GM18499 (cell line): ENCODE measurements at regions not wholly inside any gene's neighbourhood (a gene's known extent, or its start where the extent isn't known, plus 50 kb on each side); places are given as distances from the start of the nearest gene placed in this dataset.
"Not testable (repeated sequence)": the region's sequence is repeated elsewhere in the genome, so short reads cannot be mapped to it uniquely, and the experiment has no call there.

Experiments used
- ATAC-seq: cut with Tn5 transposase; IDR thresholded peaks from one replicate; pipeline ENCODE4 v1.9.1; 2021; ENCODE audit warnings: moderate number of reproducible peaks; ENCODE audit not compliant: insufficient read depth, unreplicated experiment

DNA sequence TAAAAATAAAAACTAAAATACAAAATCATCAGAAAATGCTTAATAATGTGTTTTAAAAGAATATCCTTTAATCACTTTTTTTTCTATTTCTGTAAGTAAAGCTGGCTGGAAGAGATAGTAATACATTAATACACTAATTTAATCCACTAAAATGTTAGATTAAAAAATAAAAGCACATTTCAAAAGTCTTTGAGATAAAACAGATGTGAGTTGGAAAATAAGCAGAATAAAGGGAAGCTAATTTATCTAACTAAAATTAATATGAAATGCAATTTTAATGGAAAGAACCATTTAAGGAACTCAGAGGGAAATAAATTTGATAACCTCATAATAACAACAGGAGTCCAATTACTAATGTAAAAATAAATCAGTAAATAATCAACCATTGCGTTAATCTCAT is 774.8 kb upstream of the MBL2 start:
- ATAC-seq: no peak

DNA sequence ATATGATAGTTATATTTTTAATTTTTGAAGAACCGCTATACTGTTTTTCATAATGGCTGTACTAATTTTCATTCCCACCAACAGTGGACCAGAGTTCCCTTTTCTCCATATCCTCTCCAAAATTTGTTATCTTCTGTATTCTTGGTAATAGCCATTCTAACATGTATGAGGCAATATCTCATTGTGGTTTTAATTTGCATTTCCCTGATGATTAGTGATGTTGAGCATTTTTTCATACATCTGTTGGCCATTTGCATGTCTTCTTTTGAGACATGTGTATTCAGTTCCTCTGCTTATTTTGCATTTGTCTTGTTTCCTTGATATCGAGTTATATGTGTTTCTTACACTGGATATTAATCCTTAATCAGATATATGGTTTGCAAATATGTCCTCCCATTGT is 770.8 kb upstream of the MBL2 start:
- ATAC-seq: no peak

DNA sequence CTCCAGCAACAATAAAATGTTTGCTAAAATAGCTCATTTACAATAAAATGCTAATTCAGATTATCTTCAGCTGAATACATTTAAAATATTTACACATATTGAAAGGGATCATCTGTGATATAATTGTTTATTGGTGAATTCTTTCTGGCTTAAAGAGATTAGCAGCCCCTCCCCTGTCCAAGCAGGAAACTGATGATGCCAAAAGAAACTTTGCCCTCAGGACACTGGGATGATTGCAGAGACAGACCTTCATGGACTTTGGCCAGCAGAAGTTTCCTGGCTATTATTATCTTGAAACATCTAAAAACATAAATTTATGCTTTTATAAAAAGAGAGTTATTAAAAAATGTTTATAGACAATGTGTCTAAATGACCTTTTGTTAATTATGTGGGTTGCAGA is 764.9 kb upstream of the MBL2 start:
- no peak for ATAC-seq

DNA sequence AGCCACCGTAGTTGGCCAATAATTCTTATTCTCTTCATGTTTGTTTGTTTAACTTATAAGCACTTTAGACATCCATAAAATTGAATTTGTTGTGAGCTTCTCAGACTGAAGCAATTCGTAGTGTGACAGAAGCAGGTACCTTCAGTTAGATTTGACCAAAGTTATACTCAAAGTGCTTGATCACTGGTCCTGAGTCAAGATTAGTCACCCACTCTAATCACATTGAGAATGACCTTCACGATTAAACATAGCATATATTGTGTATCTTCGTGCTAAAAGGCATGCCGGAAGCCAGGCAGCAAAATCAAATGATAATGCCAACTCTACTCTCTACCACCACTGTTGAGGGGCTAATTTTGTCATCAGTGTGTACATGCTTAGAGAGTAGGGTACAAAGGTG is 763.7 kb upstream of the MBL2 start:
- ATAC-seq: no peak

DNA sequence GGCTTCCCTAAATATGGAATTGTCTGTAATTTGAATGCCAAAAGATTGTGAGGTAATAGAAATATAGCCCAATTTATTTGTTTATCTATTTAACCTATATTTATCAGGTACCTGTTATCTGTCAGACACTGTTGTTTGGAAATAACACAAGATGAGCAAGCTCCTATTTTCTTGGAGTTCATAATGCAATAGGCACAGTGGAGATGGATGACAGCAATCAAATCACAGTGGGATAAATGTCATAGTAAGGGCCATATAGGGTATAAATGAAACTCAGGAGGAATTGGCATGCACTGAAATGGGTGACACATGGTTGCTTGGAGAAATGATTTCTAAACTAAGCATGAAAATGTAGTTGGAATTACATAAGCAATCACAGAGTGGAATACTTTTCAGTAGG is 761.8 kb upstream of the MBL2 start:
- ATAC-seq: no peak

DNA sequence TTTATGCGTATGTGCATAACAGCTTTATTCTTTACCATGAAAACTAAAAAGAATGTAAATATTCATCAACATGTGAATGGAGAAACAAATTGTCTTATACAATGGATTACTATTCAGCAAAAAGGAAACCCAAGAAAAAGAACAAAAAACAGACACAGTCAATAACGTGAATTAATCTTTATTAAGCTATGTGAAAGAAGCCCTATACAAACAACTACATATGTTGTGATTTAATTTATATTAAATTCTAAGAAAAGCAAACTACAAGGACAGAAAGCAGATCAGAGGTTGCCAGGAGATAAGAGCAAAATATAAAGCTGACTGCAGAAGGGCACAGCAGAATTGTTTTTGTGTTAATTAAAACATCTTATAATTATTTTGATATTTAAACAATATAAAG is 756.4 kb upstream of the MBL2 start:
- no peak for ATAC-seq

DNA sequence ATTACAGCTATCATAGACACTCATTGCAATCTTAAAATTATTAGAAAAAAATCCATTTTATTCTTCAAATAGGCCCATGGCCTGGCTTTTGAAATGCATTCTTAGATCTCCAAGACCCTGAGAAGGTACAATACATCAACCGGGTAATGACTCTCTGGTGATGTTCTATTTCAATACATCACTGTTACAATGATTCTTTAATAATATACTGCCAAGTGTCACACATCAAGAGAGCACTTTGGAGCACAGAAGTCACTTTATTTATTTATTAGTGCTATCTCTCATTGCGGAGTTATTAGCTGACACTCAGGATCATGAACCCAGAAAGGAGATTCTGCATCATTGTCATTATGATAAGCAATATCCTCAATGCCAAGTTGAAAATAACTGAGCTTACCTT is 748.5 kb upstream of the MBL2 start:
- ATAC-seq: no peak

DNA sequence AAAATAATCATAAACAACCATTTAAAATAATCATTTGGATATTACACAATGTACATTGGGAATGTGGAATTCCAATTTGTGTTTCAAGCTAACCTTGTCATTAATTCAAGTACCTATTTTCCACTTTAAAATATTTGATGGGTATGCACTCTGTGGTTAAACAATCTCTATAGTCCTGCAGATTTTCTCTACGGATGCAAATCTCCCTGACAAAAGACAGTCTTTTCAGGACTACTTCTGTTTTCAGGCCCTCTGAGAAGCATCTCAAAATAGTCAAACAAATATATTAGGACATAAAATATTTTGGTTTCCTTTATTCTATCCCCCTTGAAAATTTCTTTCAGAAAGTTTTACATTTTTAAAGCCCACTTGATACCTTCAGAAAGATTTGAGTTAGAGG is 735.6 kb upstream of the MBL2 start:
- no peak for ATAC-seq

DNA sequence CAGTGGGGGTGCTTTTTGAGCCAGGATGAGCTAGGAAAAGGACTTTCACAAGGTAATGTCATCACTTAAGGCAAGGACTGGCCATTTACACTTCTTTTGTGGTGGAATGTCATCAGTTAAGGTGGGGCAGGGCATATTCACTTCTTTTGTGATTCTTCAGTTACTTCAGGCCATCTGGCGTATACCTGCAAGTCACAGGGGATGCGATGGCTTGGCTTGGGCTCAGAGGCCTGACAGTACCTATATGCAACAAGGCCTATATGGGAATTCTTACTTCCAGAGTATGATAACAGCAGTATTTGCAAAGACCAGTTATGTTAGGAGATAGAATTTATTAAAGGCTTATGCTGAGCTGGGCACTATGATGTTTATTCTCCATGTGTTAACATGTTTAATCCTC is 731.9 kb upstream of the MBL2 start:
- not testable (repeated sequence) for ATAC-seq

DNA sequence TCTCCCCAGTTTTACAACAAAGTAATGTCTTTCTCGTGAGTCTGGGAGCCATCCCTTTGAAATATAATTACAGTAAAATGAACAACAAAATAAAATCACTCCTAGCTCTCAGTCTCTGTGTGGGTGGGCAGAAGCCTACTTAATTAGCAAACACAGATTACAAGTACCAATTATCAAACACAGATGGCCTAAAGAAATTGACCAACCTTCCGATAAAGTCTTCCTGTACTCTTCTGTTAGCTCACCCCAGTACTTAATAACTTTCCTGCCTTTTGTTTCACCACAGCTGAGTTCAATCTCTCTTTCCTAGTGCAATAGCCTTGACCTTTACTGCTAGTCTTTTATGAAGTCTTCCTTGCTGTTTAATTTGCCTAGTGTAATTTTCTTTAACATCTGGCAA is 719.2 kb upstream of the MBL2 start:
- no peak for ATAC-seq

DNA sequence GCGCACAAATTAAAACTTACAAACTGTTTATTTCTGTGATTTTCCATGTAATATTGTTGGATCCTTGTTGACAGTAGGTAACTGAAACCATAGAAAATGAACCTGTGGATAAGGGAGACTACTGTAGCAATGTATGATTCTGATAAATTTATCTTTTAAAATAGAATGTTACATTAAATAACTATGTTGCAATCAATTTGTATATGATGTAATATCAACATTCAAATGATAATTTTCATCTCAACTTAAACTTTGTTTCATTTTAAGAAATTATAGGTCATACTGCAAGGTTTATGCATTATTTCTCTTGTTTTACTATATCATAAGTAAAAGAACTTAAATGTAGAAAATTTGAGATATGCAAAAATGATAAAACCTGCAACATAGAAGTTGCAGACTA is 718.0 kb upstream of the MBL2 start:
- no peak for ATAC-seq

DNA sequence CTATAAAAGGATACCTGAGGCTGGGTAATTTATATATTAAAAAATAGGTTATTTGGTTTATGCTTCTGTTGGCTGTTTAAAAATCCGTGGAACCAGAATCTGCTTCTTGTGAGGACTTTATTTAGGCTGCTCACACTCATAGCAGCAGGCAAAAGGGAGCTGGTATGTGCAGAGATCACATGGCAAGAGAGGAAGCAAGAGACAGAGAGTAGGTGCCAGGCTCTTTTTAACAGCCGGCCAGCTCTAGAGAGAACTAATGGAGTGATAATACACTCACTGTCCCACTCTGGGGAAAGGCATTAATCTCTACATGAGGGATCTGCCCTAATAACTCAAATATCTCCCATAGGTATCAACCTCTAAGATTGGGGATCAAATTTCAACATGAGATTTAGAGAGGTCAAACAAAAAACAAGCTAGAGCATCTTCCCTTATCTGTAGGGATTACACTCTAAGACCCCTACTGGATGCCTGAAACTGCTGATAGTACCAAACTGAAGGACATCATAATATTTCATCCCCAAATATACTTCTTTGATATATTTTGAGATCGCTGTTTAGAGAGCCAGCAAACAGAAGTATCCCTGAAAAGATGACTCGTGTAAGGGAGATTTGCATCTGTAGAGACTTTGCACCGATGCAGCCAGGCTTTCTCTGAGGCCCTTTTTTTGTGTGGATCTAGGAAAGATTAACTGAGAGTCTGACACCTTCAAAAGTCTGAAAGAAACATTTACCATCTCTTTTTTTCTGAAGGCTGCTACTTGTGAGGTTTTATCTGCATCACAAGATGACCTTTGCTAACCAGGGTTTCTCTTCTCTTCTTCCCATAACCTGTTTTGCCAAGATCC is 717.0 kb upstream of the MBL2 start:
- no peak for ATAC-seq

DNA sequence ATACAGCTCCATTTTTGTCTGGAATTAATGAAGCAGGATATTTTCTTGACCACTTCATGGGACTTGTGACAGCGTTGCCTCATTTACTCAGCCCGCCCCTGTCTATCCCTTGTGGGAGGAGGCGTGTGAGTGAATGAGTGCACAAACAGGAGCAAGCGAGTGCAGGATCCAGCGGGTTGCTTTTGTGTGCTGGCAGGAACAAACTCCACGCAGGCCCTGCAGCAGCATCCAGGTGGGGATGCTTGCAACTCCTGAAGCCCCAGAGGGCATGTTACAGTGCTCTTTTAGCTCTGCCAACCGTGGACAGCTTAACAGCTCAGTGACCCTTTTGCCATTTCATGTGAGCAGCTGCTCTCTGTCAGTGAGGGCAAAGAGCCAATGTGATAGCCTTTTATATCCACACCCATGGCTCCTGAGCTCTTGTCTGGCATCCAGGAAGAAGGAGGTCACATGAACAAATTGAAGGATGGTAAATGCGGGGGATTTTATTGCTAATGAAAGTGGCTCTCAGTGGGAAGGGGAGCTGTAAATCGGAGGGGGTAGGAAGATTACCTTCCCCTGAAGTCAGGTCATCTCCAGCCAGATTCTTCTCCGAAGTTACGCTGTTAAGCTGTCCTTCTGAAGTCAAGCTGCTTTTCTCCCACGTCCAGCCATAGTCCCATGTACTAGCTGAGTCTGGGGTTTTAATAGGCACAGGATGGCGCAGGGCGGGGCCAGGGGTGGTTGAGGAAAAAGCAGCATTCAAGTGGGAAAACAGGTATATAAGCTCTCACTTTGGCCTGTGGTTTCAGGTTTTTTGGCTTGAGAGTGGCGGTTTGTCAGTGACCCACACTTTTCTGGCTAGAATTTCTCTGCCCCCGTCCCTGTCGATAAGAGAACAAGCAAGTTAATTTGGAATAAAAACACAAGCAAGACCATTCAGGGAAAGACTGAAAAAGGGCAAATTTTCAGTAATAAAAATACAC is 714.7 kb upstream of the MBL2 start:
- no peak for ATAC-seq

DNA sequence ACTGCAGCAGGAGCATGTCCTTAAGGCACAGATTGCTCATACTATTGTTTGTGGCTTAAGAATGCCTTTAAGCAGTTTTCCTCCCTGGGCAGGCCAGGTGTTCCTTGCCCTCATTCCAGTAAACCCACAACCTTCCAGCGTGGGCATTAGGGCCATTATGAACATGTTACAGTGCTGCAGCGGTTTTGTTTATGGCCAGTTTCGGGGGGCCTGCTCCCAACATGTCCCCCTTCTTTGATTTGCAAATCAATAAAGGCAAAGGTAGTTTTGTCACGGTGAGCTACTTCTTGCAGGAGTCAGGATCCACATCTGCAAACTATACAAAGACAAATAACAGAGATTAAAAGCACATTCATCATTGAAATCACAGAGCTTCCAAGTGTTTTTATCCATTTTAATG is 712.8 kb upstream of the MBL2 start:
- not testable (repeated sequence) for ATAC-seq

DNA sequence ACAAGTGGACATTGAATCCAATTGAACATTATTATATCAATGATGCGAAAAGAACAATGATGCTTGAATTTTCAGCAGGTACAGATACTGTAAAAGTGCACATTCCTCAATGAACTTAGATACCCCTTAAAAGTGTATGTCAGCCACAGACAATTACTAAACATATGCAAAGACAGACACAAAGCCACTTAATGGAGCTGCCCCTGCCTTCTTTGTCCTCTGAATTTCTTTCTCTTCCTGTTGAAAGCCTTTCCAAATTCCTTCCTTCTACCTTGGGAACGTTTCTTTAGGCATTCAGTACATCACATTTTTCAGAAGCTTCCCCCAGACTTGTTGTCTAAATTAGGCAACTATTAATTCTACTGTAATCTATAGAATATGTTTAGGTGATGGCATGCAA is 706.8 kb upstream of the MBL2 start:
- no peak for ATAC-seq

DNA sequence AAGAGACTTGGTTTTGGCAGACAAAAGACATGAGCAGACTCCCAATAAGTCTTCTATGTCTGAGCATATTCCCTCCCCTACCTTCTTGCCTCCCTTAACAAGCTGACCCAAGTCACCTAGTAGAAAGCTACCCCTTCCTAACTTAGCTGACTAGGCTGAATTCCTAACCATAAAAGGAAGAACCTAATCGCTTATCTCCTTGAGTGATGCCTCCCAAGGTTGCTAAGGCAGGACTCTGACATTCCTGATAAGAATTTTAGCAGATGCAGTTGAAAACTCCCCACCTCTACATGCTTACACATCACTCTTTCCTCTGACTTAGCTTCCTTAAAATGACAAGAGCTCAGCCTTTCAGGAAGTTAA is 704.7 kb upstream of the MBL2 start:
- ATAC-seq: no peak

DNA sequence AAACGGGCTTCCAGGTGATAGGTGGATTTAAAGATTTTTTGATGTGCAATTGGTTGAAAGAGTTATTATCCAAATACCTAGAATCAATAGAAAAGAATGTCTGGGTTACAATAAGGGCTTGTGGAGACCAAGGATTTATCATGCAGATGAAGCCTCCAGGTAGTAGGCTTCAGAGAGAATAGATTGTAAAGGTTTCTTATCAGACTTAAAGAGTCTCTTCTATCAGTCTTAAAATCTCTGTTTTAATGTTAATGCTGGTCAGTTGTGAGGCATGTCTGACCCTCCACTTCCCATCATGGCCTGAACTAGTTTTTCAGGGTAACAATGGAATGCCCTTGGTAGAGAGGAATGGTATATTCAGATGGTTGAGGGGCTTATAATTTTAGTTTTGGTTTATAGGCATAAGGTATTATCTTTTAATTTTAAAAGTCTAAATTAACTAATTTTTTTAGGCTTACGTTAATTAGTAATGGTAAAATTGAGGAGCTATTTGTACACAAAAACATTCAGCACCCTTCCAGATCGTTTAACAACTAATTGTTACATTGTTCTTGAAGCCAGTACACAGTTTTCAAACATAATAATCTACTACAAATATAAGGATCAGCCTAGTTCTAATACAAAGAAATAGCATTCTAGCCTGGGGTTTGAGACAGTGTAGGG is 704.2 kb upstream of the MBL2 start:
- no peak for ATAC-seq

DNA sequence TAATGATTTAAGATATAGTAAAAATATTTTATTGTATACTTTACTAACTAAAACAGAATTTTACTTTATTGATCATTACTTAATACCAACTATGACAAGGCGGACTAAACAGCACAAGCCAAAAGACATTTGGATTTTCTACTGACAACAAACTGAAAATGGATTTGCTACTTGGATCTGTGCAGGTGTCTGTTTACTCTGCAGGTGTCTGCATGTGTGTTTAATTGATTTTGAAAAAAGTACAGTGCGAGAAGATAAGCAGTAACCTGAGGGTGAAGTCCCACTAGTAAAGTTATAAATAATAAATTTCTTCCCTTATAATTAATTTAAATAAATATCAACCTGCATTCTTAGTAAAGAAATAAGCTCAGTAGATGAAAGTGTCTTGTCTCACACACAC is 696.8 kb upstream of the MBL2 start:
- ATAC-seq: no peak

DNA sequence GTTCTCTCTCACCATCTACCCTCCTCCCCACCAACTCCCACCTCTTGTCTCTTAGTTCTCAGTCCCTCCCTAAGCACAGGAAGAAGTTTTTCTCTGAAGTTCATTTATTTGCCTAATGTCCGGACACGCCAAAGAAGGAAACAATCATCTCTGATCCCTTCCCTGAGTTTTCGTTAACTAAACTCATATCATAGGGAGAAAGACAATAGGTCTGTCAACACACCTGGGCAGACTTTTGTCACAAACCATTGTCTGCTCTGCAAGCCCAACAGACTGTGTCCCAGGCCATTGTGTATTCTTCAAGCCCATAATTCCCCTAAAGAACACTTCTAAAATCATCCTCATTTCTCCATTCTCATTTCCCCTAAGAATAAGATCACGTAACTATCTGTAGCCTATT is 691.0 kb upstream of the MBL2 start:
- no peak for ATAC-seq

DNA sequence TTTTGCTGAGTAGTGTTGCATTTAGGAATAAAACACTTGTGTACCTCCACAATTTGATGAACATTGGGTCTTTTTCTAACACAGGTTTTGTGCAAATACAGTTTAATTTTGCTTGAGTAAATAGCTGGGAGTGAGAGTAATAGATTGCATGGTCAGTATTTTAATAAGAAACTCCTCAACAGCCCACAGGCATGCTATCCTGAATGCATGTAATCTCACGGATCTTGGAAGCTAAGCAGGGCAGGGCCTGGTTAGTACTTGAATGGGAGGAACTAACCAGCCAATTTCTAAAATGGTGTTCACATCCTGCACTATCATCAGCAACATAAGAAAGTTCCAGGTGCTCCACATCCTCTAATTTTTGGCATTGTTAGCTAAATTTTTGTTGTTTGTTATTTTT is 685.4 kb upstream of the MBL2 start:
- no peak for ATAC-seq

DNA sequence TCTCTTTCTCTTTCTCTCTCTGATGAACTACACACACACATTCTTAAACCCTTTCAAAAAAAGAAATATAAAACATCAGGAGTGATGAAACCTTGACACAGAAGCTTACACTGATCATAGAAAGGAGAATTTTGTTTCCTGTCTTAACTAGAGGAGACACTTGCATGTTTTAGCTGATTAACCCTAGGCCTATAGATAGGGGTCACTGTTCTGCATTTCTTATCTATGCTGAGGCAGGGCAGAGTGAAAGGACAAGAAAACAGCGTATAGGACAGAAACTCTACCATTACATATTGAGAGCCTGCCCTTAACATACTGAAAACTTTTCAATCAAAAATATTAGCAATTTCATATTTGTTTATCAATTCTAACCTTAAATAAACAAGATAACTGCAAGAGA is 680.6 kb upstream of the MBL2 start:
- ATAC-seq: no peak
